H1 (cell line): ENCODE measurements at regions not wholly inside any gene's neighbourhood (a gene's known extent, or its start where the extent isn't known, plus 50 kb on each side); places are given as distances from the start of the nearest gene placed in this dataset.

Experiments used
- CBX5 ChIP-seq: fragments of 300-800, 300-1000 bp; sonication (generic); IDR thresholded peaks from 2 replicates; pipeline ENCODE4 v1.7.1; 2016; ENCODE audit warnings: antibody characterized with exemption, low read length, low read depth
- JUND ChIP-seq: IDR thresholded peaks from 2 replicates; pipeline ENCODE4 v1.6.1; 2011; ENCODE audit warnings: mild to moderate bottlenecking, improper control_type of control experiment, low read length

GRCh38 chr6:44699082-44699481 lies 311.6 kb downstream of the CDC5L start (continued):
- no peak for TF ChIP-seq CBX5
- no peak for TF ChIP-seq JUND
